K562 (cell line): ENCODE measurements at regions not wholly inside any gene's neighbourhood (a gene's known extent, or its start where the extent isn't known, plus 50 kb on each side); places are given as distances from the start of the nearest gene placed in this dataset.

Experiments used
- ATAC-seq: fragments of 200-7000 bp; cut with Tn5 transposase; 3 replicates; pipeline ENCODE4 v1.9.1; 2020; ENCODE audit warnings: moderate library complexity
- BruUV-seq: library from RNA; stranded (reverse); fragments of 400-500 nt; replicated peaks from 2 replicates; lab custom pipeline; 2021; lab: Mats Ljungman, UMichigan
- CTCF ChIA-PET: fragments of 300-600 bp; formaldehyde crosslinking; extraction: SDS; loops from one replicate; lab custom pipeline; 2021; ENCODE audit warnings: low intra/inter-chr PET ratio; lab: Yijun Ruan, JAX
- POLR2A ChIA-PET: fragments of 300-600, 350-650 bp; sonication (Branson Sonifier 250); formaldehyde crosslinking; extraction: SDS; loops from one replicate; lab custom pipeline; 2021; ENCODE audit warnings: antibody characterized with exemption, inconsistent platforms; lab: Yijun Ruan, JAX
- DNase-seq, 4 experiments: peaks; one replicate each; pipeline versions ENCODE4 v3.0.0 to v3.0.0-alpha.2; 2011 to 2018; ENCODE audit warnings: low spot score in 3 of 4, mixed read lengths in 3 of 4; ENCODE audit errors: extremely low read depth in 1 of 4
- FAIRE-seq: peaks from 2 replicates; lab custom pipeline; 2011; peaks lifted over from hg19 to GRCh38; lab: Jason Lieb, UNC
- H2AFZ ChIP-seq: 2 replicates; pipeline ENCODE4 v1.6.0; 2011; ENCODE audit warnings: low read depth, low read length, control low read depth, inconsistent platforms
- H3K27ac ChIP-seq: fragments of 200-600 bp; 3 replicates; pipeline ENCODE4 v1.8.0; 2011; ENCODE audit warnings: low read depth, mild to moderate bottlenecking, control low read depth, inconsistent platforms, low read length, moderate library complexity, mixed read lengths; ENCODE audit errors: extremely low read depth
- H3K27me3 ChIP-seq, 2 experiments: fragments of 300-600 bp in 1 of 2; 2 replicates in 1 of 2; 3 replicates in 1 of 2; pipeline versions ENCODE4 v1.6.0 to v1.8.0; 2011; ENCODE audit warnings: inconsistent platforms in 2 of 2, low read length in 2 of 2, mild to moderate bottlenecking in 1 of 2, mixed read lengths in 1 of 2, moderate library complexity in 1 of 2; ENCODE audit not compliant: control insufficient read depth in 2 of 2, insufficient read depth in 2 of 2
- H3K36me3 ChIP-seq: fragments of 300-600 bp; 3 replicates; pipeline ENCODE4 v1.8.0; 2011; ENCODE audit warnings: mild to moderate bottlenecking, low read length, inconsistent platforms; ENCODE audit not compliant: control insufficient read depth, insufficient read depth
- H3K4me1 ChIP-seq, 2 experiments: fragments of 200-600 bp in 1 of 2; replicated peaks in 1 of 2; 2 replicates in 1 of 2; 3 replicates in 1 of 2; pipeline versions ENCODE4 v1.5.1 to v1.8.0; 2011; ENCODE audit warnings: inconsistent platforms in 2 of 2, low read length in 2 of 2, mild to moderate bottlenecking in 1 of 2, mixed read lengths in 1 of 2, moderate library complexity in 1 of 2; ENCODE audit not compliant: control insufficient read depth in 2 of 2, insufficient read depth in 2 of 2
- H3K4me2 ChIP-seq: 2 replicates; pipeline ENCODE4 v1.6.1; 2011; ENCODE audit warnings: low read length, control low read depth, inconsistent platforms, mixed read lengths; ENCODE audit not compliant: insufficient read depth
- H3K4me3 ChIP-seq: fragments of 200-600 bp; sonication (generic), shearing (Covaris generic); 2 replicates; pipeline ENCODE4 v1.5.1; 2016; ENCODE audit warnings: control low read depth, inconsistent platforms
- H3K79me2 ChIP-seq: fragments of 200-600 bp; 3 replicates; pipeline ENCODE4 v1.8.0; 2011; ENCODE audit warnings: low read length, inconsistent platforms; ENCODE audit not compliant: control insufficient read depth, insufficient read depth
- H3K9ac ChIP-seq, 2 experiments: 2 replicates each; pipeline versions ENCODE4 v1.6.0 to v1.6.1; 2011; ENCODE audit warnings: low read depth in 2 of 2, low read length in 2 of 2, control low read depth in 1 of 2, inconsistent platforms in 1 of 2, mild to moderate bottlenecking in 1 of 2, mixed read lengths in 1 of 2; ENCODE audit not compliant: insufficient read depth in 1 of 2
- H3K9me1 ChIP-seq: one replicate; pipeline ENCODE4 v1.6.0; 2011; ENCODE audit warnings: inconsistent platforms, mild to moderate bottlenecking, low read length, moderate library complexity; ENCODE audit not compliant: control insufficient read depth, insufficient read depth
- H3K9me3 ChIP-seq: replicated peaks from 2 replicates; pipeline ENCODE4 v1.5.1; 2011; ENCODE audit warnings: low read depth, low read length, inconsistent platforms; ENCODE audit not compliant: control insufficient read depth, insufficient read depth
- H4K20me1 ChIP-seq: replicated peaks from 2 replicates; pipeline ENCODE4 v1.6.1; 2011; ENCODE audit warnings: low read length, inconsistent platforms, mixed read lengths; ENCODE audit not compliant: control insufficient read depth, insufficient read depth
- FOXK1 ChIP-seq: sonication (generic); formaldehyde crosslinking; IDR thresholded peaks from 2 replicates; pipeline ENCODE4 v1.8.0; 2022; ENCODE audit warnings: missing genetic modification reagents, mild to moderate bottlenecking, borderline replicate concordance
- MAFF ChIP-seq: IDR thresholded peaks from 2 replicates; pipeline ENCODE4 v1.6.1; 2012; ENCODE audit warnings: low read length, improper control_type of control experiment
- MAFK ChIP-seq: IDR thresholded peaks from 2 replicates; pipeline ENCODE4 v1.6.1; 2011; ENCODE audit warnings: low read length, improper control_type of control experiment
- ZNF280B ChIP-seq: fragments of 250-450 bp; sonication (Bioruptor Pico); IDR thresholded peaks from 2 replicates; pipeline ENCODE4 v1.5.1; 2021; ENCODE audit warnings: mild to moderate bottlenecking
- ZNF316 ChIP-seq: fragments of 450-650 bp; IDR thresholded peaks from 2 replicates; pipeline ENCODE4 v1.6.1; 2016
- WGBS: fragments of 100-300 bp; shearing (Covaris generic); methylation state at CpG from one replicate; pipeline ENCODE4 v1.1.6; 2016; ENCODE audit warnings: low coverage, mixed read lengths; ENCODE audit not compliant: insufficient coverage; ENCODE audit errors: missing lambda C conversion rate; 5-methylcytosine and 5-hydroxymethylcytosine counted together
- in situ Hi-C: fragments of 300-500 bp; cut with MboI; formaldehyde crosslinking; loops from 4 replicates; pipeline ENCODE4 v1.15.0; 2018; ENCODE audit warnings: inconsistent platforms, mixed read lengths
- intact Hi-C: fragments of 100-400 bp; cut with micrococcal nuclease; formaldehyde crosslinking; loops from 2 replicates; pipeline ENCODE4 v1.14.2; 2022
- TF ChIP-seq, protein P1 (sequence below): fragments of 250-450 bp; sonication (Bioruptor Pico); IDR thresholded peaks from 2 replicates; pipeline ENCODE4 v1.9.0; 2021; ENCODE audit warnings: mild to moderate bottlenecking

- H3K36me3 ChIP-seq, result no peaks in the 10 kb centered on the region
- ChIA-PET POLR2A (no interaction called here), CTCF (interaction anchor here (0.5 kb wide), 1 partner anchor 19 kb away, joined by 3 read pairs; no protein-coding TSS in a partner anchor)
- H3K9me1 ChIP-seq, result no peaks in the 10 kb centered on the region
- no peaks in the 10 kb centered on the region for H3K4me1 ChIP-seq
- H3K9ac ChIP-seq, result no peak overlapping the region
- TF ChIP-seq MAFF, result peak; percentile 54
- TF ChIP-seq, protein P1, sequence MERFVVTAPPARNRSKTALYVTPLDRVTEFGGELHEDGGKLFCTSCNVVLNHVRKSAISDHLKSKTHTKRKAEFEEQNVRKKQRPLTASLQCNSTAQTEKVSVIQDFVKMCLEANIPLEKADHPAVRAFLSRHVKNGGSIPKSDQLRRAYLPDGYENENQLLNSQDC, result no peak
- no peak for TF ChIP-seq FOXK1
- no peak for TF ChIP-seq ZNF280B (CRISPR knock-in tag)
- TF ChIP-seq ZNF316, result peak; percentile 38; the same call in 1 of the 2 replicates
- TF ChIP-seq MAFK, result peak; percentile 57
- H4K20me1 ChIP-seq, result no peaks in the 10 kb centered on the region
- BruUV-seq, result no TSS peak
- DNase-seq (no peak), FAIRE-seq (no peak), ATAC-seq (no peak)
- H3K4me2 ChIP-seq, result no peak overlapping the region
- no peak overlapping the region for H2AFZ ChIP-seq
- WGBS, result 0% methylated on average over 2 of the region's 2 CpGs
- no peaks in the 10 kb centered on the region for H3K27me3 ChIP-seq
- no peak overlapping the region for H3K27ac ChIP-seq
- no peaks in the 10 kb centered on the region for H3K79me2 ChIP-seq
- no peak overlapping the region for H3K4me3 ChIP-seq
- in situ Hi-C loops, result no loop called here
- H3K9me3 ChIP-seq, result no peaks in the 10 kb centered on the region
- intact Hi-C loops, result no loop called here
Observed at GRCh38 chr5:107165296-107165695, 505.4 kb downstream of the EFNA5 start.
